ENCODE measurements at regions not wholly inside any gene's neighbourhood (a gene's known extent, or its start where the extent isn't known, plus 50 kb on each side); places are given as distances from the start of the nearest gene placed in this dataset.

DNA sequence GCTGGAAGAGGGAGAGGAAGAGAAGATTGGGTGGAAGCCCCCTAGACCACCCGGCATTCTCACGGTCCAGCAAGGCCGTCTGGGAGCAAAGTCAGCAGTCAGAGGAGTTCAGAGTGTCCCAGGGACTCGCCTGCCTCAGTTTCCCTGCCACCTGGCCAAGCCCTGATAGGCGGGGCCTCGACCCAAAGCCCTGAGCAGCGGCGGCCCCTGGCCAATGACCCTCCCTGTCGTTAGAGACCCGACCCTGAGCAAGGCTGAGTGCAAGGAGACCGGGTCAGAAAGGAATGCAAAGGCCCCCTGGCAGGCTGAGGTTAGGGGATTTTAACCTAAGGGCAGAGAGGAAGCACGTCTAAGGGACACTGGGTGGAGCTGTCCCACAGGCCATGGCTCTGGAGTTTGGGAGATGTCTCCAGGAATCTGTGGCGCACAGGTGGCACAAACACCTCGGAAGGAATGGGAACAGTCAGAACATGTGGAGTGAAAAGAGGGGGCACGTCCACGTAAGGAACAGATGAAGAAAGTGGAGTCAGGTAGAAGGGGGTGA is 196.8 kb upstream of the PDE1C start:
- DNase-seq (ENCODE audit: low read depth in 3 of 3): no peak

DNA sequence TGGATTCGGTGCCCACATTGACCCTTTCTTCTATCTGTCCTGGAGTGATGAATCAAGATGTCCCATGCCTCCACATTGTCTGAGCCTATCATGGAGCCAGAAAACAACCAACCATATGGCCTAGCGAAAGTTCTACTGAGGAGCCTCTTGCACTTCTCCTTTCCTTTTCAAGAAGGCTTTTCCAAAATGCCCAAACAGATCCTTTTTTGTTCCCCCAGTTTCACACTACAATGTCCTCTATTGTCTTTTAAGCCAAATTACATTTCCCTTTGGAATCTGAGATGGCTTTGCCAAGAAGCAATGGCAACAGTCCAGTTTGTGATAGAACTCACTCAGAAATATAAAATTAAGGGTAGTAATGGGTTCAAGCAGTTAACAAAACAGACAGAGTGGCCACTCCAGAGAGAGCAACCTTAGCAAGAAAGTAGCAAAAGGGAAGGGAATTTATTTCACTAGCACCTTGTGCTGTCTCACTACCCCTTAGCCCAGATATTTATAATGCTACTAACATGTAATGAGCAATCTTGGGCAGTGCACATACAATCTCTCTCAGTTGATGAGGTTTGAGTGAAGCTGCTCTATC is 194.6 kb upstream of the PDE1C start:
- no peak for DNase-seq (ENCODE audit: low read depth in 3 of 3)

GRCh38 chr7:32263611-32264010 is 193.4 kb upstream of the PDE1C start:
- DNase-seq (ENCODE audit: low read depth in 3 of 3): no peak

DNA sequence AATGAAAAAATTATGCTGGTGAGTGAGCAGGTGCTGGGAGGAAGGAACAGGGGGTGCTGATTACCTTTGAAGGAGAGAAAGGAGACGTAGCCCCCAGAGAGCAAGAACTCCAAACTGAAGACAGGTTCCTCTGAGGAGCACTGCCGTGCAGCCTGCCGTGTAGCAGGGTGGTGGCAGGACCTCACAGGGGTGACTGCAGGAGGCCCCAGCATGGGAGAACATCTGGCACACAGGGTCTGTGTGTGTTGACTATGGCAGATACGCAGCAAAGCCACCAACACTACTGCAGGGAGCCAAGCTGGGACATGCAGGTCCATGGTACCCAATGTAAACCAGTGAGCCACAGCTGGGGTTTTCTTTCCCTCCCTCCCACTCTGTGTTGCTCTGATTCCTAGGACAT is 192.1 kb upstream of the PDE1C start:
- no peak for DNase-seq (ENCODE audit: low read depth in 3 of 3)

DNA sequence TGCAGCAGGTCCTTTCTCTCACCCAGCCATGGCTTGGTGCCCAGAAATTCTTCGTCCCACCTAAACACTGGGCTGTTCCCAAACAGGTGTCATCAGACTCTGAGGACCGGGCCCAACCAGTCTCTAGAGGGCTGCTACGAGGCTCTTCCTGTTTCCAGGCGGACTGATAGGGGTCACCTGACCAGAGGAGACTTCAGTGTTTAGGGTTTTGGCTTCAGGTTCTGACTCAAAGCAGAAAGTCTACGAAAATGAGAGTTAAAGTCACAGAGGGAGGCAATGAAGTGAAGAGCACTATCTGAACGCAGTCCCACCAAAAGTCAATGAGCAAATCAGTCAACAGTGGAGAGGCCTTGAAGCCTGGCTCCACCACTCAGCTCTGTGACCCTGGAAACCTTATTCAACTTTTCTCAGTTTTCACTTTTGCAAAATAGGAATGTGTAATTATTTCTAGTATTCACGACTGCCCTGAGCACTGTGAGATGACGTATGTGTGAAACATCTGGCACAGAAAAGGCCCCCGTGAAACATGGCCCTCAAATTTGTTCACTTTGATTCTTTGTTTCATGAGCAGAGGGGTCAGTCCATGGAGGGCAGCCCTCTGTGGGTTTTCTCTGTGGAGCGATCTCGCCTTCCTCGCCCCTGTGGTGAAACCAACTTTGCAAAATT is 189.9 kb upstream of the PDE1C start:
- DNase-seq (ENCODE audit: low read depth in 3 of 3): no peak

GRCh38 chr7:32258265-32258664 is 188.1 kb upstream of the PDE1C start:
- DNase-seq (ENCODE audit: low read depth in 3 of 3): no peak

DNA sequence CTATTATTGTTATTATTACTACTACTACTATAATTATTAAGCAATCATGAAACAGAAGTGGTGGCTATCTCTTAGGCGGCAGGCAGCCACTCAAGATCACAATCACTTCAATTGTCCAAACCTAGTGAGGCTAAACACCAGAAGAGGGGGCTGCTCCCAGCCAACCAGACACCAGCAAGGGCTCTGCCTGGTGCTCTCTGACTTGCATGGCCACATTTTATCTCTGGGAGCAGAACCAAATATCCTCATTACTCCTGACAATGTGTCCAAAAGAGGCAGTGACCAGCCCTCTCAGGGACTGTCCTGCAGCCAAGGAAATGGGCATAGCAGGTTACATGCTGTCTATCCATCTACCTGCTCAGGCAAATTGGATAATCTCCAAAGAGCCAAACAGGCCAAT is 187.4 kb upstream of the PDE1C start:
- DNase-seq (ENCODE audit: low read depth in 3 of 3): no peak

DNA sequence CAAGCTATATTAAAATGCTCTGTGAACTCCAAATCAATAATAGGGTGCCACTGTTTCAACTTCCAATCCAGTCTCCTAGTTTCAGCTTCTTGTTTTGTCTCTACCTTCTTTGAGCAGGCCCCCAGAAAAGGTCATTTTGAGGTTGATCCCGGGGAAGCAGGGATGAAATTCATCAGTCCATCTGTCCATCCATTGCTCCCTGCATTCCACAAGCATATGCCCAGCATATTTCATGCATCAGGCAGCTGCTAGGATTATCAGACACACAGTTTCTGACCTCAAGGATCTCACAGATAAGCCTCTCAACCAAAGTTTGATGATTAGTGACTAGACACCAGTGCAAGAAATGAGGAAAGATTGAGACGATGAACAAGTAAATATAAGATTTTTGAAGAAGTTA is 186.6 kb upstream of the PDE1C start:
- DNase-seq (ENCODE audit: low read depth in 3 of 3): no peak

DNA sequence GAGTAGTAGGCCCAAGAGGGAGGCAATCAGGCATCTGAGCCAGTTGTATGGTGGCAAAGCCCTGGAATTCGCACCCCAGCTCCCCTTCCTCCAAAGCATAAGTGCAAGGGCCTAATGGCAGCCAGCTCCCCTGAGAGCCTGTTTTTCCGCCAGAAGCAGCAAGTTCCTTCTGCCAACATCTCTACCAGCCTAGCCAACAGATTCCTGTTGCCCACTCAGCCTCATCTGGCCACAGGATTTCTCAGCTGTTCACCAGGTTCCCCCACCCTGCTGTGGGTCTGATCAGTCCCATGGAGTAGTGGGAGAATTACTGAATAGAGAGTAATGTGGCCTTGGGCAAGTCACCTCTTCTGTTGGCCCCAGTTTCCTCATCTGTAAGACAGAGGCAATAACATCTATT is 186.2 kb upstream of the PDE1C start:
- no peak for DNase-seq (ENCODE audit: low read depth in 3 of 3)

GRCh38 chr7:32255036-32255435 is 184.8 kb upstream of the PDE1C start:
- DNase-seq (ENCODE audit: low read depth in 3 of 3): no peak

GRCh38 chr7:32253299-32253698 is 183.1 kb upstream of the PDE1C start:
- DNase-seq (ENCODE audit: low read depth in 3 of 3): no peak

DNA sequence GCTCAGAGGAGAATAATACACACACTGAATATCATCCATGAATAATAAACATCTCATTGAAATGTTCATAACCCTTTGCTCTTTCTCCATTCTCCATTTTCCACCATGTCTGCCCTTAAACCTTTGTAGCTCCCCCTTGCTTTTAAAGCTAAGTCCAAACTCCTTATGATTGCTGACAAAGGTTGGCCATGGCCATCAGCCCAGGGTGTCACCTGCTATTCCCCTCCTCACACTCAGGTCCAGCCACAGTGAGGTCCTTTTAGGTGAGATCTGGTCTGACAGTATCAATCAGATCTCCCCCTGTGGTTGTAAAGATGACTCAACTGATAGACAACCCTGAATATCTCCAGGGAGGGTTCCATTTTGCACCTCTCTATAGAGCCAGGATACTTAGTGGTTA is 181.5 kb upstream of the PDE1C start:
- no peak for DNase-seq (ENCODE audit: low read depth in 3 of 3)

DNA sequence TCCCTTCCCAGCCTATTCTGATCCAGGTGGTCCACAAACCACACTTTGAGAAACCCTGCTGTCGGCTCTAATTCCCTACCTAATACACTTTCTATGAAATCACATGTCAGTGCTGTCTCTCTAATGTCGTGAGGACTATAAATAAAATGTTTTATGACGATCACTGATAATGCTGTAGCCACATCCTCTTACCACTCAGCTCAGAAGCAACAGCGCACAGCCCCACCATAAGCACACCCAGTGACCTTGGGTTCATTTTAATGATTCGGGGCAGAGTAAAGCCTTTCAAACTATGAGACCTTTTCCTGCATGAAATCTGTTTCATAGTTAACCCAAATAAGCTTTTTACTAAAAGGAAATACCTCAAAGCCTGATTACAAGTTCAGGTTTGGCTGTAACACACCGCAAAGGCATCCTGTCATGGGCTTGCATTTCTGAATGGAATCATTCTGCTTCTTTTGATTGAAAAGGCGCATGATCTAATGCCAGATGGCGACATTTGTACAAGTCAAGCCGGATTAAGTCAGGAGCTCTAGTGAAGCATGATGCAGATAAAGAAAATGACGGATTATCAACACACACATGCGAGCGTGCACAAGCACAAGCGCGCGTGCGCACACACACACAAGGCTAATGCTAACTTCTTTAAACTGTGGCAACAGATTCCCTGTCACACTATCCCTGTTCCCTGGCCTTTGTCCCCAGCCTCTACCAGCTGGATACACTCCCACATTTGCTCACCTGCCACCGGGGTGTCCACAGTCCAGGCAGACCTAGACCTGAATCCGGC is 180.5 kb upstream of the PDE1C start:
- DNase-seq (ENCODE audit: low read depth in 3 of 3): no peak

- no peak for DNase-seq (ENCODE audit: low read depth in 3 of 3)
Observed at GRCh38 chr7:32250003-32250402, 179.8 kb upstream of the PDE1C start.

DNA sequence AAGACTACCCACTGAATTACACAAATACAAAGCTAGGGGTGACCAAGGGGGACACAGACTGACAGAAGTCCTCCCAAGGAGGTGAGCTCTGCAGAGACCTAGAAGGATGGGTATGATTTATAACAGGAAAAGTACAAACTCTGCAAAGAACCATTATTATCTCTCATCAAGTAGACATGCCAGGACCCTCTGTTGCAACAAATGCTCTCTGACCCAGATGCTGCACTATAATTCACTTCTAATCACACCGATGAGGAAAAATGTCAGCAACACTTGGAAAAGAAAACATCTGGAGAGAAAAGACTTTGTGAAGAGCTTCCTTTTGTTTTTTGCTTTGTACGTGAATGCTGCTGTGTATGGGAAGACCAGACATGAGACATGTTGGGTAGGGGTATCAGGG is 178.3 kb upstream of the PDE1C start:
- DNase-seq (ENCODE audit: low read depth in 3 of 3): no peak

GRCh38 chr7:32244806-32245345 is 174.7 kb upstream of the PDE1C start:
- no peak for DNase-seq (ENCODE audit: low read depth in 3 of 3)

- no peak for DNase-seq (ENCODE audit: low read depth in 3 of 3)
Observed at GRCh38 chr7:32243687-32244290, 173.6 kb upstream of the PDE1C start.

DNA sequence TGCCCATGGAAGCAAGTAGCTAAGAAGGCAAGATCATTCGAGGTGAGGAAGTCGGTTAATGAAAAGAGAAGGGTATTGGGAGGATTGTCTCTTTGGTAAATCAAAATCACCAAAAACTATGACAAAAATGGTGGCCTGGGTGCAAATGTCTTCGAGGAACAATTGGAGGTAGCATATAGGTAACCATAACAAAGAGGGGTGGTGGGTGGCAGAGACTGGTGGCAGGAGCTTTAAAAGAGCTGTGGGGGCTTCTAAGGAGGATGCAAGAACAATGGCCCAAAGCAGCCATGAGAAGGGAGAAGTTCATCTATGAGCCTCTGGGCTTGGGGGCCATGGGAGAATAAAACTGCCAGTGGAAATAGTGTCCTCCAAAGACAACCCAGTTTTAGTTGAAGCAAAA is 172.2 kb upstream of the PDE1C start:
- no peak for DNase-seq (ENCODE audit: low read depth in 3 of 3)

GRCh38 chr7:32241636-32242035 is 171.4 kb upstream of the PDE1C start:
- DNase-seq (ENCODE audit: low read depth in 3 of 3): no peak

GRCh38 chr7:32239764-32240163 is 169.6 kb upstream of the PDE1C start:
- no peak for DNase-seq (ENCODE audit: low read depth in 3 of 3)

DNA sequence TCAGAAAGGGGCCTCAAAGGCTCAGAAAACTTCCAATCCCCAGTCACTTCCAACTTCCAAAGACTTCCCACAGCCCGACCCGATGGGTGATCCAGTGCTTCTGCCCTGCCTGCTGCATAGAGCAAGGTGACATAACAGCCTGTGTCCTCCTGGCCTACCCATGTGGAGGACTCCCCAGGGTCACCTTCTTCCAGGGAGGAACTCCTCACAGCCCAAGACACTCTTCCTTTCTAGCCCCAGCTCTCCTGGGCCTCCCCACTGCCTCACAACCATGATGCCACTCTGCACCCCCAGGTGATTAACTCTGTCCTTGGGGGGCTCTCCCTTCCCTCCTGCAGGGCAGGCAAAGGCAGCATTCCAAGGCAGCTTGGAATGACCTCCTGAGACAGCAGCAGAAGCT is 158.4 kb upstream of the PDE1C start:
- DNase-seq (ENCODE audit: low read depth in 3 of 3): no peak

- DNase-seq (ENCODE audit: low read depth in 3 of 3): no peak
Observed at GRCh38 chr7:32227746-32228145, 157.5 kb upstream of the PDE1C start.
